ENCODE measurements at regions not wholly inside any gene's neighbourhood (a gene's known extent, or its start where the extent isn't known, plus 50 kb on each side); places are given as distances from the start of the nearest gene placed in this dataset.

DNA sequence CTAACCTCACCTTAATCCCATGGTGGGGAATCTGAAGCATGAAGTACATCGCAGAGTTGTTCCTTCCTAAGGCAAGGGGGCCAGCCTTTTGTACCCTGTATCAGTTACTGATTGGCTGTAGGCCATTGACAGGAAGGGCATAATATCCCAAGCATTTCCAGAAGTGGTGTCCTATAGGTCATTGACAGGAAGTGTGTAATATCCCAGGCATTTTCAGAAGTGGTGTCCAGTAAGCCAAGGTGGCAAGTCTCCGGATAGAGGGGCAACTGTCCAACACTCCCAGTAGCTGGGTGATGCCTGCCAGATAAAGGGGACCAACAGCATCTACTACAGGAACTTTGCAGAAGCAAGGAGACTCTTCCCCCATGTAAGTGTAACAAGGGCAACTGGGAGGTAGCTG, 52.1 kb upstream of the MYRIP start:
- TF ChIP-seq, protein P1, sequence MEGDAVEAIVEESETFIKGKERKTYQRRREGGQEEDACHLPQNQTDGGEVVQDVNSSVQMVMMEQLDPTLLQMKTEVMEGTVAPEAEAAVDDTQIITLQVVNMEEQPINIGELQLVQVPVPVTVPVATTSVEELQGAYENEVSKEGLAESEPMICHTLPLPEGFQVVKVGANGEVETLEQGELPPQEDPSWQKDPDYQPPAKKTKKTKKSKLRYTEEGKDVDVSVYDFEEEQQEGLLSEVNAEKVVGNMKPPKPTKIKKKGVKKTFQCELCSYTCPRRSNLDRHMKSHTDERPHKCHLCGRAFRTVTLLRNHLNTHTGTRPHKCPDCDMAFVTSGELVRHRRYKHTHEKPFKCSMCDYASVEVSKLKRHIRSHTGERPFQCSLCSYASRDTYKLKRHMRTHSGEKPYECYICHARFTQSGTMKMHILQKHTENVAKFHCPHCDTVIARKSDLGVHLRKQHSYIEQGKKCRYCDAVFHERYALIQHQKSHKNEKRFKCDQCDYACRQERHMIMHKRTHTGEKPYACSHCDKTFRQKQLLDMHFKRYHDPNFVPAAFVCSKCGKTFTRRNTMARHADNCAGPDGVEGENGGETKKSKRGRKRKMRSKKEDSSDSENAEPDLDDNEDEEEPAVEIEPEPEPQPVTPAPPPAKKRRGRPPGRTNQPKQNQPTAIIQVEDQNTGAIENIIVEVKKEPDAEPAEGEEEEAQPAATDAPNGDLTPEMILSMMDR (IDR thresholded peaks at IDR 0.05; ENCODE audit: low read length) = no peak
- no peak for TF ChIP-seq EZH2 (IDR thresholded peaks at IDR 0.05; ENCODE audit: borderline replicate concordance, low read length)

Measured in OCI-LY1 (cell line).